NCI-H748 (cell line): ENCODE measurements at regions not wholly inside any gene's neighbourhood (a gene's known extent, or its start where the extent isn't known, plus 50 kb on each side); places are given as distances from the start of the nearest gene placed in this dataset.

ENCODE experiments used
- DNase-seq: peaks from one replicate; lab custom pipeline; 2025; ENCODE audit not compliant: unreplicated experiment; lab: John Stamatoyannopoulos, UW

DNA sequence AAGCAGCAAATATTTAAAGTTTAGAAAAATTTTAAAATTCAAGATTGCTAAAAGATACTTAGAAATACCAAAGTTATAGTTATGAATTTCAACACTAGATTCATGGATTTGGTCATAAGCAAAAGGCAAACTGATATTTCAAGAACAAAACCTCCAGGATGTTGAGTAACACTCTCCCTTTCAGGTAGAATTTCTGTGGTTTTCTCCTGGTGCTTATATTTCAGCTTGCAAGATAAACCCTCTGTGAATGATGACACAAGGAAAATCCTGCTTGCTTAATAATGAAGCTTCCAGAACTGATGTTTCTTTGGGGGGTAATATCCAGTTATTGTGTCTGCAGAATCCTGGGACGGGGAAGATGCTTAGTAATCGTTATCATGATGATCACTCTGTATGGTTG lies 320.3 kb upstream of the EDNRB start:
- DNase-seq: no peak

DNA sequence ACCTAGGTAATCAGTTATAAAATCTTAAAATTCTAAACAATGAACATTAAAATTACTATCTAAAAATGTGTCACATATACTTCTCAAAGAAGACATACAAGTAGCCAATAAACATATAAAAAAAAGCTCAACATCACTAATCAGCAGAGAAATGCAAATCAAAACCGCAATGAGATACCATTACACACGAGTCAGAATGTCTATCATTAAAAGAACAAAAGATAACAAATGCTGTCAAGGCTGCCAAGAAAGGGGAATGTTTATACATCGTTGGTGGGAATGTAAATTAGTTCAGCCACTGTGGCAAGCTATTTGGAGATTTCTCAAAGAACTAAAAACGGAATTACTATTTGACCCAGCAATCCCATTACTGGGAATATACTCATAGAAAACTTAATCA lies 310.3 kb upstream of the EDNRB start:
- DNase-seq: no peak

DNA sequence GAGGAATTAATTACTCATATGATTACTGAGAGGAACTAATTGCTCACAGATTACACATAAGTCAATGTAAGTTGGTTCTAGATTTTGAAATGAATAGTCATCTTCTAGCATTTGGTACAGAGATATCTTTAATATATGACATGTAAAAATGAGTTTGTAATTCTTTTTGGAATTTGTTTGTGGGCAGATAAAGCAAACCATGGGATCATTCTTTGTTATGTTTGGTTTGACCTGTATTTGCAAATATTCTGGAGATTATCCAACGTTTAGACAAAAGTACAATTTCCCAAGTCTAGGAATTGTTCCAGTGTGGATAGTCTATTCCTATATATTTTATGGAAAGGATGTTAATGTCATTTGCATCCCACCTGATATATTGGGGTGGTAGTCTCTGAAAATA lies 309.6 kb upstream of the EDNRB start:
- no peak for DNase-seq

DNA sequence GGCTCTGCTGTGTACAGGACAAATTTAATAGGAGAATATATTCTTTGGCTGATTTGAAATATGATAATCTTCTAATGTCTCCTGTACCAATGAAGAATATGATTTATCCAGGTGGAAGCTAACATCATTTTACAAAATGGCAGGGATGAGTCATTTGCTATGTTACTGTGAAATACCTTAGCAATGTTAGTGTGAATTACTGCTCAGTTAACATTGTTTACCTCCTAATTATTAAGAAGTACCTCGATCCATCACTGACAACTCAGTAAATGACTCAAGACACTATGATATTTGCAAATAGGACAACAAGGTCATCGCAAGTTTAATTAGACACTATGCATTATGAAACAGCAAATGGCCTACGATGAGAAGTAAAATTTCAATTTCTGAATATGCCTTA lies 309.1 kb upstream of the EDNRB start:
- DNase-seq: no peak

DNA sequence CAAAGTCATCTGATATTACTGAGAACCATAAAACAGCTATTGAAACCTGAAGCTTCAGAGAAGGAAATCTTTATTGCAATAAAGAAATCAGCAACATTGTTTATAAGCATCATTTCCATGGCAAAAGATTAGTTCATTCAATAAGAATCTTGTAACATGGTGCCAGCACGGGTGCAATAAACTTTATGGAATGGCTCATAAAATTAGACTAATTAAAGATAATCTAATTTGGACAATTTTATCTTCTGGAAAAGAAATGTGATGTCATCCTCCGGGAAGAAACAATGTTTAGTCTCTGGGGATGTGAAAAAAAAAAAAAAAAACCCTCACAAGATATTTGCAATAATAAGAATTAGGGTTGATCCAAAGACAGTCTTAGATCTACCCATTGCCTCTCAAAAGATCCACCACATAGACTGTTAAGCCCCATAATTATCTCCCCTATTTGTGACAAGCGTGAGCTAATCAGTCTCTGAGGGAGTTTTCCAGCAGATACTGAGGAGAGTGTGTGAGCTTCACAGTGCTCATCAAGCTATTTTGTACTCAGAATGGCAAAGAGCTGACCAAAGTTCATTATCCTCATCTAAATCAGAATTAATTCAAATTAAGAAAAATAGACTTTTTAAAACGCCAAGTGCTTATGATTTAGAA lies 297.0 kb upstream of the EDNRB start:
- no peak for DNase-seq

DNA sequence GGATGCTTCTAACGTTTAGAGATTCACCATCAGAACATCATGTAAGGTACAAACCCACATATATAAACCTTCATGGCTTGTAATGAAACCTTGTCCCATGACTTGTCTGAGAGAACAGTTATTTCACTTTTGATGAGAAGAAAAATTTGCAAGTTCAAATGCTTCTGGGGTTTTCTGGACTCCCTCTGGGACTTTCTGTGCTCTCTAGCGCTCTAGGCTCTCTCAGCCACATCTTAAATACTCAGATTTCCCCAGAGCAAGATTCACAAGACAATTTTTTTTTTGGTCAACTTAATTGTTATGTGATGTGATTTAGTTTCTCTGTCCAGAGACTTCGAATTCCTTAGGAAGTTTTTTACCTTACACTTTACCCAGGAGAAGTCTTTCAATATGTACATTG lies 282.8 kb upstream of the EDNRB start:
- DNase-seq: no peak

DNA sequence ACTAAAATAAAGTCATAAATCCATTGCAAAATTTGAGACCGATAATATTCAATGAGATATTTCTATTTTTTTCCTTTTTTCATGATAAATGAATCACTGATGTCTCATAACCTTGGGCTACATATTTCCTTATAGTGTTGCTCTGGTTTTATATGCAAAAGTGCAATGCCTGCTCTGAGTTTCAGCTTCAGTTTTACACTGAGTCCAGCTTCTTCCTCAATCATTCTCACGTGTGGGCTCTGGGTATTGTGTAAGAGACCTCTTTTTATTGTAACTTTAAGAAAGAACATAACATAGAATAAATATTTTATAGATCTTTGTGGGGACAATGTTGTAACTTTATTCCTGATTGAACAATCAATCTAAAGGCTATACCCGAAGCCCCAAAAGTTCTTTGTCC lies 280.2 kb upstream of the EDNRB start:
- no peak for DNase-seq

DNA sequence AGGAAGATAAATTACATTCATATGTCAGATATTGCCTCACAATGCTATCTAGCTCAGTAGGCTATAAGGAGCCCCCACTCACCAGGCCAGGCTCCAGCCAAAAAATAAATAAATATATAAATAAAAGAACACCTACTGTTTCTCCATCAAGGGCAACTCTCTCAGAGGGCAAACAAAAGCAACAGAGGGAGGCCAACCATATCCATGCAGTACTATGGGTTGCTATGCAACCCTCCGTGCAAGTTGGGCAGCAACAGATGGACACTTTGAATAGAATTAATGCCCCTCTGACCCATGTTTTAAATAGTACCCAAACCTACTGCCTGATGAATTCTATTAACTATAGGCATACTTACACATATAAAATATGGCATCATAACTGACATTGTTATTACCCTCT lies 279.8 kb upstream of the EDNRB start:
- peak; percentile 93 for DNase-seq

DNA sequence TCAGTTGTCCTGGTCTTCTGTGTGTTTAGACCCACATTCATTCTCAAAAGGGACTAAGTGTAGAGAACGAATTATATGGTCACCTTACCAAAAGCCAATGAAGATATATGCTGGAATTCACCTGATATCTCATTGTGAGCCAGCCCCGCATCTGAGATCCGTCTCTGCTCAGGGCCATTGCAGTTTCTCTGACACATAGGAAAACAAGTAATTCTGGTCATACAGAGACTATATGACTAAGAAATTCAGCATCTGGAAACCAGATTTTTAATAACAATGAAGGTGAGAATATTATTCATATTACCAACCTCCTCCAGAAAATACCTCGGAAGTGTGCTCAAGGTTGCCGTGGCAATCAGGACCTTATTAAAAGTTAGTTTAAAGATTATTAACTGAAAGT lies 278.6 kb upstream of the EDNRB start:
- DNase-seq: no peak

DNA sequence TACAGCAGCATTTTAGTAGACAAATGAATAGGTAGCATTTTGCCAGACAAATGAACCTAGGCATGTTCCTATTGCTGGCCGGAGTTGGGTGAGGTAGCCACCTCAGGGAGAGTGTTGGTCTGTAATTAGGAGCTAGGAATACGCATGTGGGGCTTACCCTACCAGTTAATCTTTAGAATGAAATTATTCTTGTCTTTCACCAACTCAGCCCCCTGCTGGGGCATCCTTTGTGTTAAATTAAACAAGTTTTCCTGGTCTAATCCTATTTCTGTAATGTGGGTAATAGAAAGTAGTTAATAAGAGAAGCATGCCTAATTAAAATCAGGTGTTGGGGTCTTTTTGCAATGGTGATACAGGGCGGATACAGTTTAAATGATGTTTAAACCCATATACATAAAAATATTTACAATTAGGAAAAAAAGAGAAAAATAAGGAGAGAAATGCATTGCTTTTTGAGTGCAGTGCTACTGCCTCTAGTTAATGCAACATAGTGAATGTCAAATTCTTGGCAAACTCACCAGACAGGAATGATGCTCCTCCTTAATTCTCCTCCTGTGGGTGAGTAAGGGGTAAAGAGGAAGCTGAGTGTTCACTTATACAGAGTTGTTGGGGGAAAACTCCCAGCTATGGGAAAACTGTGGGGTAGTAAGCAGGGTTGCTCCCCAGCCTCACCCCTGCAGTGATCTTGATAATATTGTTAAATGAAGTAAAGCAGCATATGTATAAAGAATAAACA lies 276.4 kb upstream of the EDNRB start:
- DNase-seq: peak; percentile 43

DNA sequence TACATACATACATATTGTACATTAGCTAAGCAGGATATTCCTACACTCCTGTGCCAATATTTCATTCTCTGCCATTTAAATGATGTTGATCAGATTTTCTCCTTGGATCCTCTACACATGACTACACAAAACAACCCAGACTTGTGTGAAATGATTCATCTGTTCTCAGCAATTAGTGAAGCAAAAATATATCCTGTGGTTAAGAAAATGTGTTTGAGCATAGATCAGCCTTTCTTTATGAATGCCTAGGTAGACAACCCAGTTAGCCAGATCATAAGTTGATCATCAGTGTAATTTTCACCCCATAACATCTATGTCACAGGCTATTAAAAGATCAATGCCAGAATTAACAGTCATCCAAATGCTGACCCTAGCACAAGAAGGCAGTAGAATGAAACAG lies 275.2 kb upstream of the EDNRB start:
- DNase-seq: no peak

DNA sequence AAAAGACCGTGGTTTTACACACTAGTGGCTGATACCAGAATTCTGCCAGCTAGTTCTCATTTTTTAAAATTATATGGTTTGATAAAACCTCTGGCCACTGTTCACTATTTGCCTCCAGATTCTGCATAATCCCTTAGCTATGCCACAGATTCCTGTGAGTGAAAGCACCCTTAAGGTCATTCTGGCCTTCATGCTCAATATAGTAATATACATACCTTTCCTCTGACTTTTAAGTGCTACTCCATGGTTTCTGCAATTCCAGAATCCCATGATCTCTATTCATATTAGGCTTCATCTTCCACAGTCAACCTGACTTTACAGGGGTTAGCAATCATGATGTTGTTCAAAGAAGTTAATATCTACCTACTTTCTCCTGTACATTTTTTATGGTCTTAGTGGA lies 274.1 kb upstream of the EDNRB start:
- no peak for DNase-seq

DNA sequence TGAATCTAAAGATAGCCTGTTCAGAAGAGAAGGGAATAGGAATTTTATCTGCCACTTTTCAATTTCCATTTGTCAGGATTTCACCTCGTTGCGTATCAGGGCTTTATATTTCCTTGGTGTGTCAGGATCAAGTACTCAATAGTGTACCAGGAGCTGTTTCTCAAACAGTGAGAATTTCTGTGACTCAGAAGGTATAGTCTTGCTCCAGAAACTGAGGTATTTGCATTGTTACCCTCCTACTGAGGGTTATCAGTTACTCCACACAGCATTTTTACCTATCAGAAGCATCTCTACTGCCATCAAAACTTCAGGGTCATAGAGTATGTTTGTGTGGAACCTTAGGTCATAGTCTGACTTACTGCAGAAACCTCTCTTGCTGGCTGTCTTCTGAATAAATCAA lies 271.7 kb upstream of the EDNRB start:
- DNase-seq: no peak

DNA sequence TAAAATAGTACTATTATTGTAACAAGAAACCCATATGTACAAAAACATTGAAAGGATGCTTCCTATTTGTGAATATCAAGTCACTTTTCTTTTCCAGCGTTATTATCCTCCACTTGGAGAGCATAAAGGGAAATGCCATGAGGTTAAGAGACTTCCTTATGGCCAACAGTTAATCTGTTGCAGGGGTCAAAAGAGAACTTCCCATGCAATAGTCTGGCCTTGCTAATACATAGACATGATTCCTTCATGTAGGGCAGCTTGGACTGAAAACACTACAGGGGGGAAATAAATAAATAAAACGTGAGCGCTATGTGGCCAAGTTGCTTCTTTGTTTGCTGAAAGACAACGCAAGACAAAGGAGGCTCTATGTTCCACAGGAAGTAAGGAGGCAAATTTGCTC lies 269.1 kb upstream of the EDNRB start:
- DNase-seq: peak; percentile 47

DNA sequence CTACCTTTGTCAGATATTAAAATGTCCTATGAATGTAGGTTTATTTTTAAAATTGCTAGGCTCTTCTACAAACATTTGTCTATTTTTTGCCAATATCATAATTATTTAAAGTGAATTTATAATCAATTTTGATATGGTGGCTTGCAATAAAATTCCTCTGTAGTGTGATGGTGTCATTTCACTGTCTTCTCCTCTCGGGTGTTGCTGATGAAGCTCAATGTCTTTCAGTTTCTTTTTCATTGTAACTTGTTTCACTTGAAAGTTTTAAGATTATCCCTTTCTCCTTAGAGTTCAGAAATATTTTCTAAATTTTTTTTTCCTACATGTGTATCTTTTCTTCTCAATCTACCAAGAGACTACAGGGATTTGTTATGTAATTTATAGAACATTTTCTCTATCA lies 267.1 kb upstream of the EDNRB start:
- DNase-seq: no peak

DNA sequence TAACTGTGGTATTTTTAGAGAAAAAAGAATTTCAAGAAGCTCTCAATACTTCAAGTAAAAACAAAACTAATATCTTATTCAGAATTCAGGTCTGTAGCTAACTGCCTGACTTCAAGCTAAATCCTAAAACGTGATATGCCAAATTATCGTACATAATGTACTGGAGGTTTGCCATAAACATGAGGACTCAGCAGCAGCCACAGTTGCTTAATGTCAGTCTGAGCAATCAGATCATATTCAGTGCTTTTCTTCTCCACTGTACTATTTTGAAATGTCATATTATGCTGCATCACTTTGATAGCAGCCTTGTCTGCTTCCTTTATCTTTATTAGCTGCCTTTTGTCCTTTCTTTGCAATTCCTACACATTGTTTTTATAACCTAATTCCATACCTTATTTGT lies 265.1 kb upstream of the EDNRB start:
- no peak for DNase-seq

DNA sequence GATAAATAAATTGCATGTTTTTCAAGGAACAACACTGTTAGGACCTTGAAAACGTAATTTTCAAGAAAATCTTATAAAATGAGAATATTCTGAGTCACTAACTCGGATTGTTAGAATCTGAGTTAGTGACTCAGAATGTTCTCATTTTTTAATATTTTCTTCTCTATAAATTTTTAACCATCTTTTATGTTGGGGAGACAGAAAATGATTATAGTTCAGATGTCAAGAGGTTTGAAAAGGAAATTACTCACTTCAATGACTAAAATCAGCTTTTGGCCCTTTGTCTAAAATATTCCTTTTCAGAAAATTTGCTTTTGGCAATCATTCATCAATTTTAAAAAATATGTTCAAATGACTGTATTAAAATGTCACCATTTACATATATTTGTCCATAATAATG lies 264.2 kb upstream of the EDNRB start:
- DNase-seq: no peak

DNA sequence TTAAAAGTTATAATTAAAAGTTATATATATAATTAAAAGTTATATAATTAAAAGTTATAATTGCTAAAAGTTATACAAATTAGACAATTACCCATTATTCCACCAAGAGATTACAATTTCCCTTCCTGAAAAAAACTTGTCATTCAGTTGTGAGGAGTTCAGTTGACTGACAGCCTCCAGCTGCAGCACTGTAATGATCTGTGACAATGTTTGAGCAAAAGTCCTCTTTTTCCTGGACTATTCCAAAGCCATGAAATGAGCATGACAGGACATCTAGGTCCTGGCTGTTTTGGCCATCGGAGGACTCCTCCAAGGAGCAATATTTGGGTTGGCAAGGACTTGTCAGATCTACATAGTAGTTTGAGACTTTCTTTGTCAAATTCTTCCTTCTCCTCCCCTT lies 258.7 kb upstream of the EDNRB start:
- DNase-seq: no peak

DNA sequence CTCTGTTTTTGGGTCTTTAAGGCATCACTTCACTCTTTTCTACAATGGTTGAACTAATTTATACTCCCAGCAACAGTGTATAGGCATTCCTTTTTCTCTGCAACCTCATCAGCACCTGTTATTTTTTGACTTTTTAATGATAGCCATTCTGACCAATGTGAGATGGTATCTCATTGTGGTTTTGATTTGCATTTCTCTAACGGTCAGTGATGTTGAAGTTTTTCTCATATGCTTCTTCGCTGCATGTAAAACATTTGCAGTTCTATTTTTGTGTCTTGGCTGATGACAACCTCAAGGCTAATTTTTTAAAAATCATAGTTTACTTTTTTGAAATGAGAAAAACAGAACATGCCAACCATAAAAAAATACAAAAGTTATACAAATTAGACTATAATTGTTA lies 258.2 kb upstream of the EDNRB start:
- no peak for DNase-seq

DNA sequence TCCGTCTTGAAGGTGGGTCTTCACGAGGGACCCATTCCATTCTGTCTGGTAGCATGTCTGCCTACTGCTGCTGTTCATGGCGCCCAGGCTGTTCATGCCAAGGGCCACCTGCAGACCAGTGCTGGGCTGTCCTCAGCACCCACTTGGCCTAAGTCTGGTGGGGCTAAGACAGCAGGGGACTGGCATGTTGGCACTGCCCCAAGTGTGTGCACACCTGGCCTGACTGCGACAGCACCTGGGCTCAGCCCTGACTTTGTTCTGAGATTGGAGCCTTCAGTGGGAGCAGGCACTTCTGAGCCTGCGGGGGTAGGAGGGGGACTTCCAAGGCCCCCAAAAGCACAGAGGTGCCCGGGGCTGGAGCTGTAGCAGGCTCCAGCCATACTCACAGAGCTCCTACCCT lies 250.8 kb upstream of the EDNRB start:
- DNase-seq: no peak

DNA sequence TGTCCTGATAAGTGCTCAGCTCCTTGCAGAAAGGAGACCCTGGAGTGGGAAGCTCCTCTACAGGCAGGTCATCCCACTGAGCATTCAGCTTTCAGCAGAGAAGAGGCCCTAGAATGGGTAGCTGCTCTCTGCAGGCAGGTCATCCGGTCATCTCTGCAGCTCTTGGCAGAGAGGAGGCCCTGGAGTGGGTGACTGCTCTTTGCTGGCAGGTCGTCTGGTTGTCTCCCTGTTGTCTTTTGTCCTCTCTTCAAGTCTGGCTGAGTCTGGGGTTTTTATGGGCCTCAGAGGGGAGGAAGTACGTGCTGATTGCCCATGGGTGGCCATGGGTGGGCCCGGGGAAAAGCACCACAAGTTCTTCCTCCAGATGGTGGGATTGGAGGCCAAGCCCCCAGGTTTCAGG lies 250.3 kb upstream of the EDNRB start:
- no peak for DNase-seq

DNA sequence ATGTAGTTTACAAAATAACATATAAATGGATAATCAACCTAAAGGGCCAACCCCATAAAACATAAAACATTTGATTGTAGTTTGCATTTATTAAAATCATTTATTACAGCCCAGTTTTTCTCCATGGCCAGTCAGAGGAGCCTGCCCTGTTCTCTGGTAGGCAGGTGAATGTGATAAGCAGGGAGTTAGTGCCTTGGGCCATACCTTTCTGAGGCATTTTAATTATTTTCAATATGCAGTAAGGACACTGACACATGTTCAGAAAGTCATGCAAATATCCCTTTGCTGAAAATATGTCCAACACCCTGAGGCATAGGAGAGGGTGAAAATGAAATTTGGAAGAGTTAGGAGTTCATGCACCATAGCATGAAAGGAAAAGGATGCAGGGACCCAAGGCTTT lies 242.6 kb upstream of the EDNRB start:
- no peak for DNase-seq

DNA sequence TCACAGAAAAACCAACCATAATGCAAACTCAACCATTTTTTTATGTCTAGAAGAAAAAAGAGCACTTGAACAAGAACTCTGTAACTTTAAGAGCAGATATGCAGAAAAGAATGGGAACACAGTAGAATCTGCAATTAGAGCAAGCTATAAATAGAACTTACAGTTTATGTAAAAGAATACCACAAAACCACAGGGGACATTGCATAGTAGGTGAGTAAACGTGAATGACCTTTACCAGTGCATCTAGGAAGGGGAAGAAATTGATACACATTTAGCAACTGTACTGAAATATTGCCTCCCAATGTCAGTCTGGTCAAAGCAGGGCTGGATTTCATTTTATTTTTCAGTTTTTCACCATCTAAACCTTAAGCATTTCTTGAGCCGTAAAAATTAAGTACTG lies 242.2 kb upstream of the EDNRB start:
- peak; percentile 12 for DNase-seq
